ENCODE measurements at regions not wholly inside any gene's neighbourhood (a gene's known extent, or its start where the extent isn't known, plus 50 kb on each side); places are given as distances from the start of the nearest gene placed in this dataset.

- H3K9me3 ChIP-seq (ENCODE audit: insufficient read depth, low read depth): no peaks in the 10 kb centered on the region
- no peaks in the 10 kb centered on the region for H3K79me2 ChIP-seq (ENCODE audit: low read depth)
- H4K20me1 ChIP-seq (ENCODE audit: insufficient read depth): no peaks in the 10 kb centered on the region
- H3K36me3 ChIP-seq (ENCODE audit: low read depth): no peaks in the 10 kb centered on the region
- no TSS peak for BruUV-seq (replicated peaks)
- no peak overlapping the region for H3K4me3 ChIP-seq
- ChIA-PET CTCF (no interaction called here), POLR2A (ENCODE audit: unreplicated experiment) (no interaction called here)
- H3K4me2 ChIP-seq: no peak overlapping the region
- no peaks in the 10 kb centered on the region for H3K4me1 ChIP-seq (replicated peaks; ENCODE audit: insufficient read depth)
- no peaks in the 10 kb centered on the region for H3K9me2 ChIP-seq (ENCODE audit: insufficient read depth)
- intact Hi-C loops (cut with micrococcal nuclease; ENCODE audit: unreplicated experiment): no loop called here
- no peak overlapping the region for H2AFZ ChIP-seq
- no peaks in the 10 kb centered on the region for H3F3A ChIP-seq (ENCODE audit: insufficient read depth, low read depth)
- no peaks in the 10 kb centered on the region for H3K27me3 ChIP-seq (ENCODE audit: insufficient read depth, low read depth)
- no peak for DNase-seq
- TF ChIP-seq EZH2 (IDR thresholded peaks at IDR 0.05; ENCODE audit: low read depth) (no peak), CTCF (conservative IDR thresholded peaks at IDR 0.05) (no peak)
- no peak overlapping the region for H3K27ac ChIP-seq
These were observed 459.8 kb upstream of the CITED2 start for GRCh38 chr6:139834232-139834631.

- Histone ChIP-seq H3K4me1 (replicated peaks; ENCODE audit: insufficient read depth) (no peaks in the 10 kb centered on the region), H4K20me1 (ENCODE audit: insufficient read depth) (no peaks in the 10 kb centered on the region), H3F3A (ENCODE audit: insufficient read depth, low read depth) (no peaks in the 10 kb centered on the region), H3K36me3 (ENCODE audit: low read depth) (no peaks in the 10 kb centered on the region), H3K9me3 (ENCODE audit: insufficient read depth, low read depth) (no peaks in the 10 kb centered on the region), H3K4me2 (no peak overlapping the region), H3K4me3 (no peak overlapping the region), H2AFZ (no peak overlapping the region), H3K27ac (no peak overlapping the region), H3K79me2 (ENCODE audit: low read depth) (no peaks in the 10 kb centered on the region), H3K9me2 (ENCODE audit: insufficient read depth) (no peaks in the 10 kb centered on the region), H3K27me3 (ENCODE audit: insufficient read depth, low read depth) (no peaks in the 10 kb centered on the region)
- intact Hi-C loops (cut with micrococcal nuclease; ENCODE audit: unreplicated experiment): no loop called here
- no peak for TF ChIP-seq EZH2 (IDR thresholded peaks at IDR 0.05; ENCODE audit: low read depth)
- no peak for TF ChIP-seq CTCF (conservative IDR thresholded peaks at IDR 0.05)
- POLR2A ChIA-PET (ENCODE audit: unreplicated experiment): no interaction called here
- BruUV-seq (replicated peaks): no TSS peak
- no peak for DNase-seq
- CTCF ChIA-PET: no interaction called here
These were observed 459.1 kb upstream of the CITED2 start for GRCh38 chr6:139833592-139833991.

DNA sequence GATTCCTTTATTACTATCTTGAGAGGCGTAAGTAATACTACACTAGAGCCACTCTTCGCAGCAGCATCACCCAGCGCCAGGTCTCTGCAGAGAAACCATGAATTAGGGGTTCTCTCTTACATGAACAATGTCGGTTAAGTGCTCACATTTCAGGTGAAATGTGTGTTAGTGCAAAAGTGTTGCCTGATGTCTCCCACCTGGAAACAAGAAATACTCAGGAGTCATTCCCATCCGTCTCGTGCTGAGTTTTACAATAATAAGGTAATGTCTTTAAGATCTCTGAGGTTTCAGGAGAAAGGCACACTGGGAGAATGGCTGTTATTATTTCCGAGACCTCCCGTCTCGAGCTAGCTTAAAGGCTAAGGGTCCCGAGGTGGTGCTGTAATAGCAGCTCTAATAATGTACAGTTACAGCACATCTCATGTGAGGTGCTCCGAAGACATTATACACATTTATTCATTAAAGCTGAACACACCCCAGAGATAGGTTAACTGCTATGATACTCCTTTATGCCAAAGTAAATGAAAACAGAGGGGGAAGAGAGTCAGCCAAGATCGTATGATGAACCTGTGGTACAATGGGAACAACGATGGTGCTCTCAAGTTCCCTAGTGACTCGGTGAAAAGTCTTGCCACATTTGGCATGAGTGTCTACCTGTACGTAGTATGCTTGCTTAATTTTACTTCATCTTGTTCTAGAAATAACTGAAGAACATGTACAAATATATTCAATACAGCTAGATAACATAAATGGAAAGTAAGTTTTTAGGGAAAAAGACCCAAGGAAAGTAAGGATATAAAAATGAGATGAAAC, 458.3 kb upstream of the CITED2 start:
- no peak overlapping the region for H3K27ac ChIP-seq
- H3K36me3 ChIP-seq (ENCODE audit: low read depth): no peaks in the 10 kb centered on the region
- no peaks in the 10 kb centered on the region for H3K79me2 ChIP-seq (ENCODE audit: low read depth)
- ChIA-PET POLR2A (ENCODE audit: unreplicated experiment) (no interaction called here), CTCF (no interaction called here)
- no peaks in the 10 kb centered on the region for H3K9me2 ChIP-seq (ENCODE audit: insufficient read depth)
- no peaks in the 10 kb centered on the region for H4K20me1 ChIP-seq (ENCODE audit: insufficient read depth)
- no peak for DNase-seq
- H3K4me3 ChIP-seq: no peak overlapping the region
- intact Hi-C loops (cut with micrococcal nuclease; ENCODE audit: unreplicated experiment): no loop called here
- no peak overlapping the region for H2AFZ ChIP-seq
- H3K9me3 ChIP-seq (ENCODE audit: insufficient read depth, low read depth): no peaks in the 10 kb centered on the region
- no peaks in the 10 kb centered on the region for H3F3A ChIP-seq (ENCODE audit: insufficient read depth, low read depth)
- no peaks in the 10 kb centered on the region for H3K27me3 ChIP-seq (ENCODE audit: insufficient read depth, low read depth)
- no peak overlapping the region for H3K4me2 ChIP-seq
- no TSS peak for BruUV-seq (replicated peaks)
- no peaks in the 10 kb centered on the region for H3K4me1 ChIP-seq (replicated peaks; ENCODE audit: insufficient read depth)
- no peak for TF ChIP-seq EZH2 (IDR thresholded peaks at IDR 0.05; ENCODE audit: low read depth)
- no peak for TF ChIP-seq CTCF (conservative IDR thresholded peaks at IDR 0.05)

Data from PC-9 (cell line).